WTC11 (cell line): ENCODE measurements at regions not wholly inside any gene's neighbourhood (a gene's known extent, or its start where the extent isn't known, plus 50 kb on each side); places are given as distances from the start of the nearest gene placed in this dataset.

Experiments used
- CBFB ChIP-seq: sonication (generic); formaldehyde crosslinking; IDR thresholded peaks from 2 replicates; pipeline ENCODE4 v1.8.1; 2022; ENCODE audit warnings: mild to moderate bottlenecking, low read depth, missing genetic modification reagents
- FOXP1 ChIP-seq: sonication (generic); formaldehyde crosslinking; IDR thresholded peaks from 2 replicates; pipeline ENCODE4 v1.8.0; 2022; ENCODE audit warnings: missing genetic modification reagents, mild to moderate bottlenecking, moderate library complexity, borderline replicate concordance
- GABPB1 ChIP-seq: sonication (generic); formaldehyde crosslinking; IDR thresholded peaks from 2 replicates; pipeline ENCODE4 v1.8.1; 2023; ENCODE audit warnings: mild to moderate bottlenecking, missing genetic modification reagents
- USF2 ChIP-seq: sonication (generic); formaldehyde crosslinking; IDR thresholded peaks from 2 replicates; pipeline ENCODE4 v1.8.1; 2023; ENCODE audit warnings: mild to moderate bottlenecking, missing genetic modification reagents, moderate library complexity
- ZSCAN18 ChIP-seq: fragments of 250-450 bp; sonication (Bioruptor Pico); IDR thresholded peaks from 2 replicates; pipeline ENCODE4 v2.1.2; 2022; ENCODE audit warnings: mild to moderate bottlenecking, moderate library complexity
- TF ChIP-seq, protein P1 (sequence below): sonication (generic); formaldehyde crosslinking; IDR thresholded peaks from 2 replicates; pipeline ENCODE4 v1.8.0; 2022; ENCODE audit warnings: mild to moderate bottlenecking, missing genetic modification reagents
- TF ChIP-seq, protein P2 (sequence below): sonication (generic); formaldehyde crosslinking; IDR thresholded peaks from 2 replicates; pipeline ENCODE4 v1.8.1; 2023; ENCODE audit warnings: mild to moderate bottlenecking, missing genetic modification reagents
- TF ChIP-seq, protein P3 (sequence below): fragments of 200-600 bp; IDR thresholded peaks from 2 replicates; pipeline ENCODE4 v1.8.0; 2022; ENCODE audit warnings: antibody characterized with exemption
- TF ChIP-seq, protein P4 (sequence below): sonication (generic); formaldehyde crosslinking; conservative IDR thresholded peaks from 2 replicates; pipeline ENCODE4 v1.8.1; 2022; ENCODE audit warnings: mild to moderate bottlenecking, missing genetic modification reagents

DNA sequence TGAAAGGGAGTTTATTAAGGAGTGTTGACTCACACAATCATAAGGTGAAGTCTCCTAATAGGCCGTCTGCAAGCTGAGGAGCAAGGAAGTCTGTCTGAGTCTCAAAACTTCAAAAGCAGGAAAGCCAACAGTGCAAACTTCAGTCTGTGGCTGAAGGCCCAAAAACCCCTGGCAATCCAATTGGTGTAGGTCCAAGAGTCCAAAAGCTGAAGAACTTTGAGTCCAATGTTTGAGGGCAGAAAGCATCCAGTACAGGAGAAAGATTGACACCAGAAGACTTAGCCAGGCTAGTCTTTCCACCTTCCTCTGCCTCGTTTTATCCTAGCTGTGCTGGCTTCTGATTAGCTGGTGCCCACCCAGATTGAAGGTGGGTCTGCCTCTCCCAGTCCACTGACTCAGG, 535.2 kb downstream of the ARAP2 start:
- TF ChIP-seq, protein P1, sequence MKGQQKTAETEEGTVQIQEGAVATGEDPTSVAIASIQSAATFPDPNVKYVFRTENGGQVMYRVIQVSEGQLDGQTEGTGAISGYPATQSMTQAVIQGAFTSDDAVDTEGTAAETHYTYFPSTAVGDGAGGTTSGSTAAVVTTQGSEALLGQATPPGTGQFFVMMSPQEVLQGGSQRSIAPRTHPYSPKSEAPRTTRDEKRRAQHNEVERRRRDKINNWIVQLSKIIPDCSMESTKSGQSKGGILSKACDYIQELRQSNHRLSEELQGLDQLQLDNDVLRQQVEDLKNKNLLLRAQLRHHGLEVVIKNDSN: no peak
- TF ChIP-seq GABPB1 (no peak), ZSCAN18 (CRISPR knock-in tag) (no peak), USF2 (CRISPR knock-in tag) (no peak), CBFB (CRISPR knock-in tag) (no peak), FOXP1 (no peak)
- TF ChIP-seq, protein P2, sequence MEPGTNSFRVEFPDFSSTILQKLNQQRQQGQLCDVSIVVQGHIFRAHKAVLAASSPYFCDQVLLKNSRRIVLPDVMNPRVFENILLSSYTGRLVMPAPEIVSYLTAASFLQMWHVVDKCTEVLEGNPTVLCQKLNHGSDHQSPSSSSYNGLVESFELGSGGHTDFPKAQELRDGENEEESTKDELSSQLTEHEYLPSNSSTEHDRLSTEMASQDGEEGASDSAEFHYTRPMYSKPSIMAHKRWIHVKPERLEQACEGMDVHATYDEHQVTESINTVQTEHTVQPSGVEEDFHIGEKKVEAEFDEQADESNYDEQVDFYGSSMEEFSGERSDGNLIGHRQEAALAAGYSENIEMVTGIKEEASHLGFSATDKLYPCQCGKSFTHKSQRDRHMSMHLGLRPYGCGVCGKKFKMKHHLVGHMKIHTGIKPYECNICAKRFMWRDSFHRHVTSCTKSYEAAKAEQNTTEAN (CRISPR knock-in tag): no peak
- TF ChIP-seq, protein P3, sequence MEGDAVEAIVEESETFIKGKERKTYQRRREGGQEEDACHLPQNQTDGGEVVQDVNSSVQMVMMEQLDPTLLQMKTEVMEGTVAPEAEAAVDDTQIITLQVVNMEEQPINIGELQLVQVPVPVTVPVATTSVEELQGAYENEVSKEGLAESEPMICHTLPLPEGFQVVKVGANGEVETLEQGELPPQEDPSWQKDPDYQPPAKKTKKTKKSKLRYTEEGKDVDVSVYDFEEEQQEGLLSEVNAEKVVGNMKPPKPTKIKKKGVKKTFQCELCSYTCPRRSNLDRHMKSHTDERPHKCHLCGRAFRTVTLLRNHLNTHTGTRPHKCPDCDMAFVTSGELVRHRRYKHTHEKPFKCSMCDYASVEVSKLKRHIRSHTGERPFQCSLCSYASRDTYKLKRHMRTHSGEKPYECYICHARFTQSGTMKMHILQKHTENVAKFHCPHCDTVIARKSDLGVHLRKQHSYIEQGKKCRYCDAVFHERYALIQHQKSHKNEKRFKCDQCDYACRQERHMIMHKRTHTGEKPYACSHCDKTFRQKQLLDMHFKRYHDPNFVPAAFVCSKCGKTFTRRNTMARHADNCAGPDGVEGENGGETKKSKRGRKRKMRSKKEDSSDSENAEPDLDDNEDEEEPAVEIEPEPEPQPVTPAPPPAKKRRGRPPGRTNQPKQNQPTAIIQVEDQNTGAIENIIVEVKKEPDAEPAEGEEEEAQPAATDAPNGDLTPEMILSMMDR: no peak
- TF ChIP-seq, protein P4, sequence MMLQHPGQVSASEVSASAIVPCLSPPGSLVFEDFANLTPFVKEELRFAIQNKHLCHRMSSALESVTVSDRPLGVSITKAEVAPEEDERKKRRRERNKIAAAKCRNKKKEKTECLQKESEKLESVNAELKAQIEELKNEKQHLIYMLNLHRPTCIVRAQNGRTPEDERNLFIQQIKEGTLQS (CRISPR knock-in tag): no peak
